ENCODE measurements at regions not wholly inside any gene's neighbourhood (a gene's known extent, or its start where the extent isn't known, plus 50 kb on each side); places are given as distances from the start of the nearest gene placed in this dataset.
"Not testable (repeated sequence)": the region's sequence is repeated elsewhere in the genome, so short reads cannot be mapped to it uniquely, and the experiment has no call there.

DNA sequence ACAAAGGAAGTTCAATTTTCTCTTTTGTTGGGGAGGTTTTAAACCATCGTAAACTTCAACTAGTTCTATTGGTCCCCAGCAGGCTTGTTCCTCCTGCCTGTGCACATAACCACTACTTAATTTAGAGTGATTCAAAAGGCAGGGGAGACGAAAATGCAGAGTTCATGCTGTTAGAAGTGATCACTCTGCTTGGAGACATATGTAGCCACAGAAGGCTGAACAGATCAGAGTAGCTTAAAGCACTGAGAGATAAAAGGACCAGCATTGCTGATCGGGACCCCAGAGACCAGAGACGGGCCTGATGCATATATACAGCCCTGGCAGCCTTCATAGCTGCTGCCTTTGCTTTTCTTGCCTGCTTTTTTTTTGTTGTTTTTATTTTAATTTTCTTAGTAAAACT, 662.0 kb upstream of the CPEB2 start:
- DNase-seq (ENCODE audit: low spot score), result no peak
- FAIRE-seq, result no peak

DNA sequence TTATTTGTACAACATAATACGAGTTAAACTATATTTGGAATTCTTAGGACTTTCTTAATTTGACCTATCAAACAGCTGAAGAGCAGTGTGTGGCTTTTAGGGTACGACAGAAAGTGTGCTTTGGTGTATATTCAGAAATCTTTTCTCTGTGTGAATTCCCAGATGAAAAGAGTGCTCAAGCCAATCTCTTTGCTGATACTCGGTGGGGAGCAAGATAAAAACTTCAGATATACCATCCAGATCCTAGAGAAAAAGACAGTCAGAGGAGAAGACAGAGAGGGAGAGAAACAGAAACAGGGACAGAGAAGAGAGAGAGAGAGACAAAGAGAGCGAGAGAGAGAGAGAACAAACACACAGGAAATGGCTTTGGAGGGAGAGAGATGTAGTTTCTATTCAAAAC, 658.3 kb upstream of the CPEB2 start:
- DNase-seq (ENCODE audit: low spot score), result no peak

DNA sequence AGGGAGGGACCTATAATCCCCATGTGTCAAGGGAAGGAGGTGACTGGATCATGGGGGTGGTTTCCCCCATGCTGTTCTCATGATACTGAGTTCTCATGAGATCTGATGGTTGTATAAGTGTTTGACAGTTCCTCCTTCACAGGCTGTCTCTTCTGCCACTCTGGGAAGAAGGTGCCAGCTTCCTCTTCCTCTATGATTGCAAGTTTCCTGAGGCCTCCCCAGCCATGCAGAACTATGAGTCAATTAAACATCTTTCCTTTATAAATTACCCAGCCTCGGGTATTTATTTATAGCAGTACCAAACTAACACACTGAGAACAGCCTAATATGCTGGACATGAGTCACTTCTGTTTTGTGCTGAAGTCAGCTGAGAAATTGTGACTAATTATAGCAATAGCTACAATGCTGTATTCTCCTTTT, 656.9 kb upstream of the CPEB2 start:
- FAIRE-seq (no peak), DNase-seq (ENCODE audit: low spot score) (no peak)

More for the DNA sequence above, 658.3 kb upstream of the CPEB2 start:
- FAIRE-seq, result no peak

DNA sequence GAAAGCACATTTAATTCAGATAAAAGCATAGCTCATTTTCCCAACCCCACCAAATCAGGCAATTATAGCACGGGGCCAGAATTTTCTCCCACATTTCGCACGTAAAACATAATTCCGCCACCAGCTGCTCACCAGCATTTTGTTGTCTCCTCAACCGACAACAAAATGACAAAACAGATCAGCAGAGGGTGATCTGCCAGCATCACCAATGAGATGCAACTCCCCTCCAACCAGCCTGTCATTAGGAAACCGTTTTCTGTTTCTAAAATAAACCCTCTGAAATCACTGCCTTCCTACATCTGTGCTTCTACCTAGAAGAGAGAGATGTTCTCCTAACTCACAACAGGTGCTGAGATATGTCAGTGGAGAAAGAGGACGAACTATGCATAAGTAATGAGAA, 654.8 kb upstream of the CPEB2 start:
- FAIRE-seq (no peak), DNase-seq (ENCODE audit: low spot score) (no peak)

DNA sequence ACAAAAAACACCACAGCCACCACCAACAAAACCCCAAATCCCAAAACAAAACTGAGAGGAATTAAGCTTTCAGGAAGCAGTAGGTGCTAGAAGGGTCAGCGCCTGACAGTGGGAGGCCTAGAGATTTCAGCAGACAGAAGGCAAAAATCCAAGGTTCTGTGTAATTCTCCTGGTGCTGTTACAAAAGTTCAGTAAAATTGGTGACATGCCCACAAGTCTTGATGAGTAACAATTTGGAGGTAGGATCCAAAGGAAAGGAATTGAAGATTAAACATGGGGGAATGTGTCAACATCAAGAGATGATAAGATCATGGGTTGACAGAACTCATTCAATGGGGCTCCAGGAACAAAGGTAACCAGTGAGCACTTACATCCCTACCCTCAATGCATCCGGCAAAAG, 653.8 kb upstream of the CPEB2 start:
- DNase-seq (ENCODE audit: low spot score) (no peak), FAIRE-seq (no peak)

DNA sequence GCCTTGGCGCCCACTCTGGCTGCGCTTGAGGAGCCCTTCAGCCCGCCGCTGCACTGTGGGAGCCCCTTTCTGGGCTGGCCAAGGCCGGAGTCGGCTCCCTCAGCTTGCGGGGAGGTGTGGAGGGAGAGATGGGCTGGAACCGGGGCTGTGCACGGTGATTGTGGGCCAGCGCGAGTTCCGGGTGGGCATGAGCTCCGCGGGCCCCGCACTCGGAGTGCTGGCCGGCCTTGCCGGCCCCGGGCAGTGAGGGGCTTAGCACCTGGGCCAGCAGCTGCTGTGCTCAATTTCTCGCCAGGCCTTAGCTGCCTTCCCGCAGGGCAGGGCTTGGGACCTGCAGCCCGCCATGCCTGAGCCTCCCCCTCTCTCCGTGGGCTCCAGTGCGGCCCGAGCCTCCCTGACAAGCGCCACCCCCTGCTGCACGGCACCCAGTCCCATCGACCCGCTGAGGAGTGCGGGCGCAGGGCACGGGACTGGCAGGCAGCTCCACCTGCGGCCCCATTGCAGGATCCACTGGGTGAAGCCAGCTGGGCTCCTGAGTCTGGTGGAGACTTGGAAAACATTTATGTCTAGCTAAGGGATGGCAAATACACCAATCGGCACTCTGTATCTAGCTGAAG, 643.6 kb upstream of the CPEB2 start:
- not testable (repeated sequence) for DNase-seq (ENCODE audit: low spot score); FAIRE-seq

DNA sequence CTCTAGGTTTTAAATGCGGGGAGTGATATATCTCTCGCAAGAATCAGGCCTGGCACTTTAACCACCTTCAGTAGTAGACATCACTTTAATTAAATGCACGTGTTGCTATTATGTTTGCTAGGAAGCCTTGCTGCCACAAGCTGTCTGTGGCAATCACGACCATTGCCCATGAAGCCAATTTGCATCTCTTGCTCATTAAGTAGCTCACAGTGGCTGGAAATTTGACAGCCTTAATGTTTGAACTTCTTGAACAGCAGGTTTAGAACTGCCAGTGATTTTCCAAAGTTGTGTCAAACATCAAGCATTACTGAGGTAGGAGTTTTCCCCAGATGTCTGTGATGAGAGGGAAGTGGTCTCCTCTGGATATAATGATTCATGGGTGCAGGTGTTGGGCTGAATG, 642.3 kb upstream of the CPEB2 start:
- FAIRE-seq (no peak), DNase-seq (ENCODE audit: low spot score) (no peak)

DNA sequence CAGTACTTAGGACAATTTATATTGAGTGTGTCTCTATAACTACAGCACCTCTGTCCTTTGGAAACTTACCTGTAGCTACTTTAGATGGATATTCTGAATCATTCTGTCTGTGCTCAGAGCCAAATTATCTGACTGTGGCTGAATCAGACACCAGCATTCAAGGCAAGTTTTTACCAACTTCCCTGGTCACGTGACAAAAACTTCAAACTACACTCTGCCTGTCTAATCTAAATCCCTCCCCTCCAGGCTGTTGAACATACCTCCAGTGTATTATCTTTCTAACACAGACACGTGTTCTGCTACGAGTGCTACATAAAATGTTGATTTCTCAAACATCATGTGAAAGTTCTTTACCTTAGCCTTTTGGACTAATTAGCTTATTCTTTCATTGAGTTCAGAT, 641.2 kb upstream of the CPEB2 start:
- FAIRE-seq (no peak), DNase-seq (ENCODE audit: low spot score) (no peak)

DNA sequence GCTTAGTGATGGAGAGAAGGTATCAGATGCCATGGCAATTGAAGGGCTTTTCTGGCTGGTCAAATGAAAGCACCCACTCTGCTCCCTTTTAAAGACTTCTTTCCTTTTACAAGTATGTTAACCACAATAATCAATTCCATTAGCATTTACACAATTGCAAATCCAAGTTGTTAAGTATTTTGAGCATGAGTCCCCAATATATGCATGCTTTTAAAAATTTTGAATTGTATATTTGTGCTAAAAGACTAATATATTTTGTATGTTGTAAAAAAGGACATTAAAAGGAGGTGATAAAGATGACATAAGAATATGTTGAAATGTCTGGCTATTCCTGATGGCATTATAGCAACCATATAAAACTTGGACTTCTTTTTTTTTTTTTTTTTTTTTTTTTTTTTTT, 639.9 kb upstream of the CPEB2 start:
- no peak for FAIRE-seq
- DNase-seq (ENCODE audit: low spot score), result no peak

DNA sequence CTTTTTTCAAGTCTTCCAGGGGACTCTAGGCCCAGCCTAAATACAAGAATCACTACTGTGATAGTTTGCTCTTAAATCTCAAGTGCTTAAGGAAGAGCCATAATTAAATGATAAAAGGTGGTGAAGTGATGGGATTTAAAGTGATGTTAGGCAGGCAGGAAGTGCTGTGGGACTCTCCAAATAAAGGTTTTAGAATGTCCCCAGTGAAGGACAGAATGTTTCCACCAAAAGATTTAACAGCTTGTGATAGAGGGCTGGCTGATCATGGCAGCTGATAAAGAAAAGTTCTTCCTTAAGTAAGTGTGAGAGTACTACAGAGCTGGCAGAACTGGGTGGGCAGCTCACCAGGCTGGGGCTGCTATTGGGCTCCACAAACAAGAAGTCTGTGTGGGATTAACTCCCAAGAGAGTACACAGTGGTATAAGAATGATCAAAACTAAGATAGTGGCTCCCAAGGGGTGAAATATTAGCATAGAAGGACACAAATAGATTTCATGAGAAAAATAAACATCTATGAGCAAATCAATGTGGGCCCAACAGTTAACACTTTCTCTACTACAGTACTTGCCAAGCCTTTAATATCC, 637.2 kb upstream of the CPEB2 start:
- DNase-seq (ENCODE audit: low spot score) (no peak), FAIRE-seq (no peak)

DNA sequence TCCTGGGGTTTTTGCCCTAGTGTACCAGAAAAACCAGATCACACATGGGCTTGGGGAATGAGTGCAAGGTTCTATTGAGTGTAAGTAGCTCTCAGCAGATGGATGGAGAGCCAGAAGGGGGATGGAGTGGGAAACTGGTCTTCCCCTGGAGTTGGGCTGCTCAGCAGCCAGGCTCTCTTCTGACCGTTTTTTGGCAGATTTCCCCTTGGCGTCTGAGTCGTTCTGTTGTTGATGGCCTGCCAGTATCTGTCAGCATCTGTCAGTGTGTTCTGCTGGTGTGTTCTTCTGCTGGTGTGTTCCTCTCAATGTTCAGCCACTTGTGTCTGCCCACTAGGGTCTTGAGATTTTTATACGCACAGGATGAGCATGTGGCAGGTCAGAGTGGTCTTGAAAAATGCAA, 633.9 kb upstream of the CPEB2 start:
- FAIRE-seq (no peak), DNase-seq (ENCODE audit: low spot score) (no peak)

DNA sequence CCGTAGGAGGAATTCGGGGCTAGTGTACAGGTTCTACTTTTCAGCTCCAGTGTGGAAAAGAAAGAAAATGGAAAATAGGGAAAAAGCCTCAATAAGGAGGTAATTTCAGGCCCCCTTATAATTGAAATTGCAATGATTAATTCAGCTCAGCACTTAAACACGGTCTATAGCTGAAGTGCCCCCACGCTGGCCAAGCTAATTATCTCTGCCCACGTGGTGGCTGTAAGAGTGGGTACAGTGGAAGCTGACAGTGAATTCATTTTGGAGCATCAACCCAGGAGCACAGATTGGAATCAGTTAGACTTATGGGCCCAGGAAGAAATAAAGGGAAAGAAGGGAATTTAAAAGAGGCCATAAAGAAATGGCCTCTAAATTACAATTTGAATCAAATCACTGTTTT, 631.1 kb upstream of the CPEB2 start:
- FAIRE-seq, result no peak
- DNase-seq (ENCODE audit: low spot score), result no peak

DNA sequence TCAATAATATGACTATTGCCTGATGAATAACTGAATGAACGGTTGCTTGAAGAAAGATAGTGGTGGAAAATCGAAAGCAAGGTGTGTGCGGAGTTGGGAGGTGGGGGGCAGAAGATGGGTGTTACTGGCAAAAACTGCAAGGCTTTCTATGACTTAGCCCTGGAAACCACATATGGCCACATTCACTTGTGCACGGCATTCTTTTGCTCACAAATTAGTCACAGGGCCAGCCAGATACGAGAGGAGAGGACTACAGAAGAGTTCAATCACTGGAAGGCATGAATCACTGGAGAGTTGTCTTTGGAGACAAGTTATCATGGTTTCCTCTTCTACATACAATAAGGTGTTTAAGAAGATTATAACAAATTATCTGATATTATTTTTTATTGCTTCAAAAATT, 626.5 kb upstream of the CPEB2 start:
- peak; percentile 2 for DNase-seq (ENCODE audit: low spot score)
- no peak for FAIRE-seq

DNA sequence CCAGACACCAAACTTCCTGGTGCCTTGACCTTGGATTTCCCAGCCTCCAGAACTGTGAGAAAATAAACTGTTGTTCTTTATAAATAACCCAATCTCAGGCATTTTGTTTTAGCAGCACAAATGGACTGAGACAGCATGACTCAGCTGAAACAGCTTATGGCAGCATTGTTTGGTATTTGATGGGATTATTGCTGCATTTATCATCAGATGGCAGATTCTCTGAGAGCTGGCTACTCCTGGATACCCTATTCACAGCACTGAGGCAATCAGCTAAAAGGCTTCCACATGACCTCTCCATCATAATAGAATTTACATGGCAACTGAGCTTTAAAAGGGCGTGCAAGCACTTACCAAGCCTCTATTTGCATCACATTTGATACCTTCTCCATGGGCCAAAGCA, 623.1 kb upstream of the CPEB2 start:
- no peak for DNase-seq (ENCODE audit: low spot score)
- no peak for FAIRE-seq

DNA sequence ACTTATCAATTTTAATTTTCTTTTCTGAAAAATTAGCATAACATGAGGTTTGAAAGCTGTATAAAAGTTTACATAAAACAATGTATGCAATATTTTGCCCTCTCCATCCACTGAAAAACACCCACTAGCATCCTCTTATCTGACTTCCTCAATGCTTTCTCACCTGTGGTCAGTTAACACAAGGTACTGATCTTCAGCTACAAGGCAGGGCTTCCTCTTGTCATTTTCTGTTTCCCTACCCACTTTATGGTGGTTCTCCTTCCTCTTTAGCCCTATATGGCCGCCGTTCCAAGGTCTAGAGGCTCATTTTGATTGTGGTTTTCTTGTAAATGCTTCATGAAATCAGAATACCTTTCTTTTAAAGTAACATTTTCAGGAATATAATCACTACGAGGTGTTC, 618.6 kb upstream of the CPEB2 start:
- no peak for DNase-seq (ENCODE audit: low spot score)
- no peak for FAIRE-seq

DNA sequence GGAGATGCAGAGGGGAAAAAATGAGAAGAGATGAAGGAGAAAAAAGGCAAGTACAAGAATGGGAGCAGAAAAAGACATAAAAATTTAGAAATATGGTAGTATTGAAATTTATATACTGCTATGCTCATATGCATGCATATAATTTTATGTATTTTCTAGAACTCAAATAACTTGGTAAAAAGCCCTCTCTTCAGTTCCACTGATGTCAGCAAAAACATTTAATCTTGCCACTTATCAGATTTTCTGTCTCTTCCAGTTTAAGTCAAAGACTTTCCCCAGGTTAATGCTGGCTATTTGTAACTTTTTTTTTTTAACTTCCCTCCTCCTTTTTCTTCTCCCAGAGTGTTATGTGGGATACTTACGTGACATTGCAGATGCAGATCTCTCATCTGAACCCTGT, 617.5 kb upstream of the CPEB2 start:
- no peak for DNase-seq (ENCODE audit: low spot score)
- FAIRE-seq, result no peak

DNA sequence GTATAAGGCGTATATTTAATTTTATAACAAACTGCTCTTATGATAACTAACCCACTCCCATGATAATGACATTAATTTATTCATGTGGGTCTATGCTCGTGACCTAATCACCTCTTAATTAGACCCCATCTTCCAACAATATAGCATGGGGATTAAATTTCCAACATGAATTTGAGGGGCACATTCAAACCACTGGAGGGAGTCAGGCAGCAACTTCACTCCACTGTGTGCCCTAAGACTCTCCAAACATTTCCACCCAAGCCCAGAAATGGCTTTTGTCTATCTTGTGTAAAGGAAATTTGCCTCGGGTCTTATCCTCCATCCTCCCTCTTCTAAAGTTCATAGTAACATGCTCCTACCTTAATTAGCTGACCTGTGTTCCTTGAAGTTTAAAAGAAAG, 616.1 kb upstream of the CPEB2 start:
- FAIRE-seq (no peak), DNase-seq (ENCODE audit: low spot score) (no peak)

DNA sequence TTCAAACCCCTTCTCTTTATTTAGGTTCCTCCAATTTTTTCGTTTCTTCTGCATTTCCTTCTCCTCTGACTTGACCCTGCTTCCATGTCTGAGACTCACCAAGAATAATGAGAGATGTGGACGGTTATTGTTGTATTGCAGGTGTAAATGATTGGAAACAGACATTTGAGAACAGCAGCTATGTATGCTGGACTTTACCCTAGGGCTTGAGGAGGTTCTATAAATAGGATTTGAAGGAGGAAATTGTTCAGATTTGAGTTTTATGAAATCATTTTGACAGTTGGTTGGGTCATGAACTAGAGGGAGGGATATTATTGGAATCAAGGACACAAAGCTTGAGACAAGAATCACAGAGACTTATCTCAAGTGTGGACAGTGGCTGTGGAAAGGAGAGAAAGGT, 614.6 kb upstream of the CPEB2 start:
- no peak for FAIRE-seq
- no peak for DNase-seq (ENCODE audit: low spot score)

DNA sequence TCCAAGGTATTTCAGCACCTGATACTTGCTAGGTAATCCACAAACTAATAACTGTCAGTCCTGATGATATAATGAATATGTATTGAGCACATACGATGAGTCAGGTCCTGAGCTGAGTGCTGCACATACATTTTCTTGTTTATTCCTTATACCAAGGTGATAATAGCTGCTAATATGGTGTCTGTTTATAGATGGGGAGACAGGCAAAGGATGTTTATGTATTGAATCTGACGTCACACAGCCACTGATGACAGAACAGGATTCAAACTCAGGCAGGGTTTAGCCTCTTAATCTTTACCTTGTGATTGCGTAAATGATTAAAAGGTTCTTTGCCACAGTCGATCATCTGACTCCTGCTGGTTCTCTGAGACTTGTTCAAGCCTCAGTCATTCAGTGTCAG, 609.9 kb upstream of the CPEB2 start:
- DNase-seq (ENCODE audit: low spot score) (no peak), FAIRE-seq (no peak)

DNA sequence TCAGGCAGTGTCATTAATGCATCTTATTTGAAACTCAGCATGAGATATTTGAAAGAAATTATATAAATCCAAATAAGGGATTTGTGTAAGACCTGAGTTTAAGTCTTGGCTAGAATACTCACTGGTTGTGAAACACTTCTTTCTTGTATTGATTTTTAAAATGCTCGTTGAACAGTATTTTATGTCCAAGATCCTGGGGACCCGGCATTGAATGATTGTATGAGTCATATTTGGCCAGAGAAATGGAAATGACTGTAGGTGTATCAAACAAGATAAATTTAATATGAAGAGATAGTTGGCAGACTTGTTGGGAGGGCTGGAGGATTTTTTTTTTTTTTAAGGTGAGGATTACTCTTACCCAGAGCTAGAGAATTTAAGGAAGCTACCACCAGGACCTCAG, 606.1 kb upstream of the CPEB2 start:
- FAIRE-seq (no peak), DNase-seq (ENCODE audit: low spot score) (no peak)

DNA sequence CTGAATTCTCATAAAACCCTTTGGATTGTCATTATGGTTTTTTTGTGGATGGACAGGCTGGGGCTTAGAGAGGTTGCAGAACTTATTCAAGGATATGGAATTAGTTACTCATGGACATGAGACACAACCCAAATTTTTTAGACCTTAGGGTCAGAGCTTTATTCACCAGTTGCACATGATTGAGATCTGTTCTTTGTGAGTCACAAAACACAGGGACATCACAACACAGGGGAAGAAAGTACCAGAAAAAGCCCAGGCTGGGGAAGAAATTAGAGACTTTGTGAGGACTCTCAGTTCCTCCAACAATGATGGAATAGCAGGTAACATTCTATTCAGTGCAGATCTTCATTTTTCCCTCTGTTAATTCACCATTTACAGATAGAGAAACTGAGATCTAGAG, 602.4 kb upstream of the CPEB2 start:
- no peak for FAIRE-seq

DNA sequence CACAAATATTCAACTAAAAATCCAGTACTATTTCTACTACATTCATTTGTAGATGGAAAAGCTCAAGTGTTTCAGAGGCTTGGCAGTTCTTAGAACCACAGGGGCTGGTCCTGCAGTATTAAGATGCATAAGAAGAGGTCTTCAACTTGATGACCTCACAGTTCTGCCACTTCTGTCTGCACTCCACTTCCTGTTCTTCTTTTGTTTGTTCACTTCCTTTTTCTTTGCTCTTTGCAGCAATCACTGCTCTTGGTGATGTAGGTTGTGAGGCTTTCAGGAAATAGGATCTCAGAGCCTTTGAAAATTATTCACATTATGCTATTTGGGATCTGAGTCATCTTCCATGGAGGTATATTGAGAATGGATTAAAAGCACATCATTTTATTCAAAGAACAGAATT, 602.0 kb upstream of the CPEB2 start:
- FAIRE-seq, result no peak
- DNase-seq (ENCODE audit: low spot score), result no peak

More for the DNA sequence above, 602.4 kb upstream of the CPEB2 start:
- no peak for DNase-seq (ENCODE audit: low spot score)

DNA sequence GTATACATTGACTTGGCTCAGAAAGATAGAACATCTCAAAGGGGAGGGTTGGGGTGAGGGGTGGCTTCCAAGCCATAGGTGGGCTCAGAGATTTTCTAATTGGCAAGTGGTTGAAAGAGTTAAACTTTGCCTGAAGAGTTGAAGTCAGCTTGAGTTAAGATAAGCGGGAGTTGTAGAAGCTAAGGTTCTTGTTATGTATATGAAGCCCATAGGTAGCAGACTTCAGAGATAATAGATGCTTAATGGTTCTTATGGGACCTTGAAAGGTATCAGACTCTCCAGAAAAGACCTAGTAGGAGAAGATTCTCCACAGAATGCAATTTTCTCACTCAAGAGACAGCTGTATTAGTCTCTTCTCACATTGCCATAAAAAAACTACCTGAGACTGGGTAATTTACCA, 599.1 kb upstream of the CPEB2 start:
- DNase-seq (ENCODE audit: low spot score), result no peak
- FAIRE-seq, result no peak

DNA sequence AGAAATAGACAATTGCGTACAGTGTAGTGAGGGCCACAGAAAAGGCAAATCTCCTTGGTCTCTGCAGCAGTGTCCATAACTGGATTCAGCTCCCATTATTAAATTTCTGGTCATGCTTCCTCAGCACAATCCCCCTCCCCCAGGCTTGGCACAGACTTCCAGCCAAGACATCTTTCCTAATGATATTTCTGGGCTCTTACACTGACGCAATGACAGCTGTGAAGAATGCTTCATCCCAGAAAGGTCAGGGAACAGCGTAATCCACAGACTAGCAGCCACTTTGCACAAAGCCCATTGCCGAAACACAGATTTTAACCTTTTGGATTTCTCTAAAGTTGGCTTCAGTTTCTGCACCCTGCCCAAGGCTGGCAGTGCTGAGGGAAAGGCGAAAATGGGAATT, 597.6 kb upstream of the CPEB2 start:
- DNase-seq (ENCODE audit: low spot score), result no peak
- FAIRE-seq, result no peak
